Activated CD4-positive, alpha-beta T cell treated with anti-CD3 and anti-CD28 coated beads for 36 hours (primary cell): ENCODE measurements at regions not wholly inside any gene's neighbourhood (a gene's known extent, or its start where the extent isn't known, plus 50 kb on each side); places are given as distances from the start of the nearest gene placed in this dataset.
A peak's percentile ranks its signal among the peaks of the same experiment; 100 is the strongest.
"Not testable (repeated sequence)": the region's sequence is repeated elsewhere in the genome, so short reads cannot be mapped to it uniquely, and the experiment has no call there.

ENCODE experiments used
- ATAC-seq: fragments of 200-7000 bp; cut with Tn5 transposase; one replicate; pipeline ENCODE4 v1.10.0; 2021; ENCODE audit warnings: mild to moderate bottlenecking, moderate library complexity
- CTCF ChIA-PET: fragments of 350-600 bp; sonication (Branson Sonifier 250); formaldehyde crosslinking; loops from one replicate; lab custom pipeline; 2021; ENCODE audit warnings: antibody characterized with exemption; lab: Charles Lee
- POLR2A ChIA-PET: fragments of 350-600 bp; sonication (Branson Sonifier 250); formaldehyde crosslinking; loops from one replicate; lab custom pipeline; 2021; ENCODE audit warnings: antibody characterized with exemption, inconsistent platforms; lab: Charles Lee
- DNase-seq: peaks from one replicate; pipeline ENCODE4 v3.0.0-alpha.2; 2020
- H3K27ac Mint-ChIP-seq: one replicate; pipeline ENCODE4 v1.8.0; 2021; ENCODE audit warnings: mixed read lengths
- H3K27me3 Mint-ChIP-seq: one replicate; pipeline ENCODE4 v1.8.0; 2021; ENCODE audit warnings: mixed read lengths
- H3K36me3 Mint-ChIP-seq: one replicate; pipeline ENCODE4 v1.8.0; 2021; ENCODE audit warnings: low read depth, mixed read lengths
- H3K4me1 Mint-ChIP-seq: one replicate; pipeline ENCODE4 v1.8.0; 2021; ENCODE audit warnings: mixed read lengths
- H3K4me3 Mint-ChIP-seq: one replicate; pipeline ENCODE4 v1.8.0; 2021; ENCODE audit warnings: mild to moderate bottlenecking, moderate library complexity, mixed read lengths
- H3K9me3 Mint-ChIP-seq: one replicate; pipeline ENCODE4 v1.8.0; 2021; ENCODE audit warnings: low read depth, mixed read lengths
- intact Hi-C, 2 experiments: fragments of 100-400 bp; cut with DNase I in 1 of 2; cut with micrococcal nuclease in 1 of 2; formaldehyde crosslinking; loops; one replicate each; pipeline versions ENCODE4 v1.14.2 to v1.15.1; 2022 to 2024; cut with DNase I, micrococcal nuclease

GRCh38 chrX:56429581-56429980 is 133.8 kb upstream of the UBQLN2 start:
- DNase-seq (peak; percentile 4), ATAC-seq (no peak)
- Mint-ChIP-seq H3K27me3 (no peaks in the 10 kb centered on the region), H3K27ac (no peak overlapping the region), H3K4me1 (peaks cover 8% of the 10 kb centered on the region), H3K4me3 (no peak overlapping the region), H3K36me3 (peaks cover 3% of the 10 kb centered on the region), H3K9me3 (peaks cover 8% of the 10 kb centered on the region)
- CTCF ChIA-PET = no interaction called here
- POLR2A ChIA-PET = no interaction called here
- intact Hi-C loops = no loop called here

- CTCF ChIA-PET, H3K27me3 Mint-ChIP-seq, H3K36me3 Mint-ChIP-seq, H3K27ac Mint-ChIP-seq, intact Hi-C loops, H3K4me3 Mint-ChIP-seq, DNase-seq, ATAC-seq, POLR2A ChIA-PET, H3K4me1 Mint-ChIP-seq: not testable (repeated sequence)
- peaks cover 10% of the 10 kb centered on the region for H3K9me3 Mint-ChIP-seq
These were observed 111.4 kb upstream of the UBQLN2 start for GRCh38 chrX:56451981-56452380.

- ATAC-seq (no peak), DNase-seq (no peak)
- ChIA-PET CTCF (interaction anchor here (1.1 kb wide), 1 partner anchor 266 kb away, joined by 4 read pairs; no protein-coding TSS in a partner anchor), POLR2A (no interaction called here)
- intact Hi-C loops = loop anchor here (2.0 kb wide), 2 partner anchors 264 to 270 kb away; no protein-coding TSS in a partner anchor
- Mint-ChIP-seq H3K4me3 (no peak overlapping the region), H3K4me1 (peaks cover 5% of the 10 kb centered on the region), H3K27ac (no peak overlapping the region), H3K27me3 (no peaks in the 10 kb centered on the region), H3K9me3 (peaks cover 17% of the 10 kb centered on the region), H3K36me3 (peaks cover 5% of the 10 kb centered on the region)
These were observed 101.0 kb upstream of the UBQLN2 start for GRCh38 chrX:56462389-56462788.

GRCh38 chrX:56468441-56468840 is 95.0 kb upstream of the UBQLN2 start:
- ATAC-seq = no peak
- ChIA-PET POLR2A (no interaction called here), CTCF (interaction anchor here (0.6 to 0.7 kb wide), 2 partner anchors 66 to 241 kb away, joined by 3 to 5 read pairs; no protein-coding TSS in a partner anchor)
- Mint-ChIP-seq H3K4me1 (no peaks in the 10 kb centered on the region), H3K4me3 (no peak overlapping the region), H3K27me3 (no peaks in the 10 kb centered on the region), H3K9me3 (peaks cover 5% of the 10 kb centered on the region), H3K27ac (no peak overlapping the region), H3K36me3 (peaks cover 2% of the 10 kb centered on the region)
- no peak for DNase-seq
- intact Hi-C loops = no loop called here

- H3K27ac Mint-ChIP-seq, H3K27me3 Mint-ChIP-seq, H3K36me3 Mint-ChIP-seq, ATAC-seq, CTCF ChIA-PET, H3K4me3 Mint-ChIP-seq, intact Hi-C loops, DNase-seq, H3K9me3 Mint-ChIP-seq, POLR2A ChIA-PET, H3K4me1 Mint-ChIP-seq: not testable (repeated sequence)
These were observed 68.5 kb upstream of the UBQLN2 start for GRCh38 chrX:56494923-56495322.

- Mint-ChIP-seq H3K4me3 (no peak overlapping the region), H3K4me1 (no peaks in the 10 kb centered on the region), H3K27ac (no peak overlapping the region), H3K36me3 (peaks cover 3% of the 10 kb centered on the region), H3K9me3 (peaks cover 3% of the 10 kb centered on the region), H3K27me3 (no peaks in the 10 kb centered on the region)
- no peak for ATAC-seq
- intact Hi-C loops = no loop called here
- ChIA-PET POLR2A (no interaction called here), CTCF (no interaction called here)
- no peak for DNase-seq
These were observed 64.7 kb upstream of the UBQLN2 start for GRCh38 chrX:56498756-56499155.

GRCh38 chrX:56499372-56499771 is 64.1 kb upstream of the UBQLN2 start:
- peaks cover 2% of the 10 kb centered on the region for H3K36me3 Mint-ChIP-seq
- intact Hi-C loops = no loop called here
- no peak for ATAC-seq

GRCh38 chrX:56503941-56504673 is 59.3 kb upstream of the UBQLN2 start:
- no peak overlapping the region for H3K4me3 Mint-ChIP-seq
- ChIA-PET POLR2A (no interaction called here), CTCF (no interaction called here)
- intact Hi-C loops = no loop called here
- DNase-seq = no peak
- peaks cover 1% of the 10 kb centered on the region for H3K36me3 Mint-ChIP-seq
- H3K27me3 Mint-ChIP-seq = no peaks in the 10 kb centered on the region
- no peak for ATAC-seq
- peaks cover 3% of the 10 kb centered on the region for H3K9me3 Mint-ChIP-seq
- H3K4me1 Mint-ChIP-seq = no peaks in the 10 kb centered on the region
- H3K27ac Mint-ChIP-seq = no peak overlapping the region

More at GRCh38 chrX:56499372-56499771, 64.1 kb upstream of the UBQLN2 start:
- H3K27ac Mint-ChIP-seq = no peak overlapping the region
- no peaks in the 10 kb centered on the region for H3K27me3 Mint-ChIP-seq
- ChIA-PET CTCF (no interaction called here), POLR2A (no interaction called here)
- no peaks in the 10 kb centered on the region for H3K9me3 Mint-ChIP-seq
- no peak for DNase-seq
- H3K4me3 Mint-ChIP-seq = no peak overlapping the region
- no peaks in the 10 kb centered on the region for H3K4me1 Mint-ChIP-seq

GRCh38 chrX:56505866-56506265 is 57.6 kb upstream of the UBQLN2 start:
- Mint-ChIP-seq H3K27me3 (no peaks in the 10 kb centered on the region), H3K27ac (no peak overlapping the region), H3K9me3 (peaks cover 7% of the 10 kb centered on the region), H3K36me3 (peaks cover 2% of the 10 kb centered on the region), H3K4me3 (no peak overlapping the region), H3K4me1 (no peaks in the 10 kb centered on the region)
- POLR2A ChIA-PET = no interaction called here
- intact Hi-C loops = no loop called here
- CTCF ChIA-PET = interaction anchor here (0.5 kb wide), 1 partner anchor 28 kb away, joined by 3 read pairs; no protein-coding TSS in a partner anchor
- DNase-seq (no peak), ATAC-seq (no peak)
